T-helper 9 cell (primary cell): ENCODE measurements at regions not wholly inside any gene's neighbourhood (a gene's known extent, or its start where the extent isn't known, plus 50 kb on each side); places are given as distances from the start of the nearest gene placed in this dataset.

Experiments used
- DNase-seq: peaks from one replicate; pipeline ENCODE4 v3.0.0-alpha.2; 2020

- DNase-seq = no peak
Measured at GRCh38 chr20:58109126-58109880, 119.2 kb downstream of the ANKRD60 start.

- DNase-seq = no peak
Measured at GRCh38 chr20:58107533-58107932, 120.9 kb downstream of the ANKRD60 start.

DNA sequence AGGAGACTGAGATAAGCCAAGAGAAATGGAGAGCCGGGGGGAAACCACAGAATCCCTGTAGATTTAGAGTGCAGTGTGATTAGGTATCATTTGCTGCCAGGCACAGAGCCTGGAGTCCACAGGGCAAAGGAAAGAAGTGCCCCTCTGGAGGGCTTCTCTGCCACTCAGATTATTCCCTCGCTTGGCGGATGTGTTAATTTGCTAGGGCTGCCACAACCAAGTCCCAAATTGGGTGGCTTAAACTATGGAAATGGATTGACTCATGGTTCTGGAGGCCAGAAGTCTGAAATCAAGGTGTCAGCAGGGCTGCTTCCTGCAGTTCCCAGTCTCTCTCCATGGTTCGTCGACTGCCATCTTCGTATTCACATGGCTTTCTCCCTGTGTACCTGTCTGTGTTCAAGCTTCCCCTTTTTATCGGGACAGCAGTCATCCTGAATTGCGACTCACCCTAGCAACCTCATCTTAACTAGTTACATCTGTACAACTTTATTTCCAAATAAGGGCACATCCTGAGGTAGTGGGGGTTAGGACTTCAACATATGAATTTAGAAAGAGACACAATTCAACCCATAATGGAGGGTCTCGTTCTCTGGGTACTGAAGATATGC is 122.2 kb downstream of the ANKRD60 start:
- DNase-seq = no peak

- no peak for DNase-seq
Measured at GRCh38 chr20:58103961-58104360, 124.5 kb downstream of the ANKRD60 start.

DNA sequence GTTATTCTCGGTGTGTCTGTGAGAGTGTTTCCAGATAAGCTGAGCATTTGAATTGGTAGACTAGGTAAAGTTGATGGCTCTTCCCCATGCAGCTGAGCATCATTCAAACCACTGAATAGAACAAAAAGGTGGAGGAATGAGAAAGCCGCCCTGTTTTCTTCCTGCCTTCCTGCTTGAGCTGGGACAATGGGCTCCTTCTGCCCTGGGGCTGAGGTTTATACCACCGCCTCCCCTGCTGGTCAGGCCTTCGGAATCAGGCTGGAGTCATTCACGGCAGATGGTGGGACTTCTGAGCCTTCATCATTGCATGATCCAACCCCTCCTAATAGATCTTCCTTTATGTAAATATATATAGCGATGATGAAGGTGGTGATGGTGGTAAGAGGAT is 124.9 kb downstream of the ANKRD60 start:
- no peak for DNase-seq

DNA sequence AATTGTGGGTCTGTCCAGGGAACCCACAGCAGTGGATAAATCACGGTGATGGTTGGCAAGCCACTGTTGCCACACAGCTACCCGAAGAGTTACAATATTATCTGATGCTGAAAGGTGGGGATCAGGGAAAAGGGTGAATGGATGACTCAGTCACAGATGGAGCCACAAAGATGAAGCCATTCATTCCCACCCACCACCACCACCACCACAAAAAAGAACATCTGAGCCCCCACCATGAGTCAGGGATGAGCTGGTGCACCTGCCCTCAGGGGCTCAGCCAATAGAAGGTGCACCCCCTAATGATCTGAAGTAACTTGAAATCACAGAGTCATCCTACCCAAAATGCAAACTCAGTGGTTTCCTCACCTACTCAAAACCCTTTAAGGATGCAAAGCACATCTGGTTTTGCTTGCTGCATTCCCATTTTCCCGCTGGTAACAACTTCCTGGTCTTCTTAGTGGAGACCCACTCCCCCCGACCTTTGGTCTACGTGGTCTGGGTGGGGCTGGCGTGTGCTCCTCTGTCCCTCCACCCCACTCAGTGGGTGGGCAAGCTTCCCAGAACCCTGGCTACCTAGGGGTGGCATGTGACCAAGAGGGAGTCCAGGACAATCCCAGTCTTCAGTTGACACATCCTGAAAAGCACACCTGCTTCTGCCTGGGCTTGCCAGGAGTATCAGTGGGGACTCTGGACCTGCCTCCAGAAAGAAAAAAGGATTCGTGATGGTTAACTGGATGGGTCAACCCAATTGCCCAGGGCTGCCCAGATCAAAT is 125.5 kb downstream of the ANKRD60 start:
- no peak for DNase-seq

DNA sequence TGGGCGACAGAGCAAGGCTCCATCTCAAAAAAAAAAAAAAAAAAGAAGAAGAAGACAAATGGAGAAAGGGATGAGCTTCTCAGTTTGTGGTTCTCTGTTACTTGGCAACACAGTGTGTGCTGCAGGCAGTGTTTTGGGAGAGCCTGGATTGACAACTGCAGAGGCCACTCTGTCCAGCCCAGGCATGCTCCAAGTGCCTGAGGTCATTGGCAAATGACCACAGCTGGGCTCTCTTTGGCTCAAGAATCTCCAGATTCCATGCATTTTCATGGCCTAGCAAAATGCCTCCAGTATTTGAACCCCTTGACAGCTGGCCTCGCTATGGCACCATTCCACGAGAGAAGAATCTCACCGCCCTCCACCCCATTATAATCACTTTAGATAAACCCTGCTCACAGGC is 126.2 kb downstream of the ANKRD60 start:
- no peak for DNase-seq

DNA sequence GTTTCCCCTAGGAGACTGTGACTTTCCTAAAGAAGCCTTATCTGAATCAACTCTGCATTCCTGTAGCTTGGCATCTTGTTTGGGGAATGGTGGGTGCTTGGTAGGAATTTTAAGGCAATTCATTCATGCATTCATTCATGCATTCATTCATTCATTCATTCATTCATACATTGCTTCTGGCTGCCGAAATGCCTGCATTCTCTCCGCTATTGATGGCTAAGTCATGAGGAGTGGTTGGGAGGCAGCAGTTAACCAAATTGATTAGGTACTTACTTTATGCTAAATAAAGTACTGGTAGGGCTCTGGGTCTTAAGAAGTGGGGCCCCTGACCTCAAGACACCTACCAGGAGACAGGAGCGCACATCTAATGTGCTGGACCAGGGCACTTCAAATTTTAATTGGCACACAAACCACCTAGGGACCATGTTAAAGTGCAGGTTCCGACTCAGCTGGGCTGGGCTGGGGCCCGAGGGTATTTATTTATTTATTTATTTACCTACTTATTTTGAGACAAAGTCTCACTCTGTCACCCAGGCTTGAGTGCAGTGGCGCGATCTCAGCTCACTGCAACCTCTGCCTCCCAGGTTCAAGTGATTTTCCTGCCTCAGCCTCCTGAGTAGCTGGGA is 127.6 kb downstream of the ANKRD60 start:
- no peak for DNase-seq

DNA sequence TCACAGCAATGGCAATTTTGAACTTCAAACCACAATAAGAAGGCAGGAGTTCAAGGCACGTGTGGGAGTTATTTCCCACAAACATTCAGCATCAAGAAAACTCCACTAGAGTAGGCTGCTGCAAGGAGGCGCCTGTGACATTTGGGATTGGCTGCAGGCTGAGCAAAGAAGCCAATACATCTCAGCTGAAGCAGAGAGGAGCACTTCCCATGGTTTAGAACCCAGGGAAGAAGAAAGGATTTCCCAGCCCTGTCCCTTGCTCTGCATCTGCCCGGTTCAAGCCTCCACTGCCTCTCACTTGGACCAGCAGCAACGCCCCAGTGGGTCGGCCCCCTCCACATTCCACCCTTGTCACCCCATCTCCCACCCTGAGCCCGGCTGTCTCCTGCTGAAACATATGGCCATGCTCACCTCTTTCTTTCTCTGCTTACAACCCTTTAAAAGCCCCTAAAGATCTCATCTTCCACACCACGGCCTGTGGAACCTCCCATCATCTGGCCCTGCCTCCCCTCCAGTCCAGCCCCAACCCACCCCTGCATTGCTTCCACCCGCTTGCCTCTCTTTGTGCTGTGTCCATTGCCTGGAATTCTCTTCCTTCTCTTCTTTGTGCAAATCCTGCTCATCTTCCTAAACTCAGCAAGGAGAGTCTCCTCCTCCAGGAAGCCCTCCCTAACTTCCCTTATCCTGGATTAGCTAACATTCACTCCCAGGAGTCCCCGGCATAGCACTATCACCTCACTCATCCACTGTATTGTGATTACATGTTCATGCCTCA is 128.3 kb downstream of the ANKRD60 start:
- no peak for DNase-seq

- DNase-seq = no peak
Measured at GRCh38 chr20:58099291-58099935, 129.0 kb downstream of the ANKRD60 start.

- DNase-seq = no peak
Measured at GRCh38 chr20:58098571-58098970, 129.9 kb downstream of the ANKRD60 start.

DNA sequence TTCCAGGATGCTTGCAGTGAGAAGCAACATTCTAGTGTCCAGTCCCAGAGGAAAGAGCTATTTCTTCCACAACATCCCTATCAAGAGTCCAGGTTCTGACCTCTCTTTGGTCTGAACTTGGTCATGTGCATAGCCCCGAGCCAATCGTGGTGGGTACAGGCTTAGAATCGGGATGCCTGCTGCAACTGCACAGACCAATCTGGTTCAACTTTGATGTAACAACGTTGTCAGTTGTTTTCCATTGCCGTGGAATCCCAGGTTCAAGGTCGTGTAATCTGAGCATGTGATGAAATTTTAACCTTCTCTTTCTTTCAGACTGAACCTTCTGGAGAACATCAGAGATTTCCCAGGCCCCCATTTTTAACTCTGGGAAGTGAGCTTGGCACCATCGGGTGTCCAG is 130.5 kb downstream of the ANKRD60 start:
- DNase-seq = no peak

DNA sequence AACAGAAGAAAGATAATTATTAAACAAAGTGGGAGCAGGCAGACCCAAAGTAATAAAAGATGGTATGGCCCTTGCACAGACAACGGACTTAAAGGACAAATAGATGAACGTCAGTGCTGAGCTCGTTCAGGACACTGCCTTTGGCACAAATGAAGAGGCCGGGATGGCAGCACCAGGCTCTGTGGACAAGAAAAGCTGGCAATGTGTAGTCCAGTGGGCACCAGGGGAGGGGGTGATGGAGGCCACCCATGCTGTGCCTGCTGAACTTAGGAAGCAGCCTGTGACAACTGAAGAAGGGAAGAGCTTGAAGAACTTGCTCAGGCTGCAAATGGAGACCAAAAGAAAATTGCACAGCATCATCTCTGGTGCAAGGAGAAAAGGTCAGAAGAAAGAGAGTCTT is 131.0 kb downstream of the ANKRD60 start:
- no peak for DNase-seq

GRCh38 chr20:58096880-58097423 is 131.5 kb downstream of the ANKRD60 start:
- no peak for DNase-seq

- DNase-seq = no peak
Measured at GRCh38 chr20:58094698-58095097, 133.8 kb downstream of the ANKRD60 start.

- DNase-seq = no peak
Measured at GRCh38 chr20:58094160-58094559, 134.3 kb downstream of the ANKRD60 start.

DNA sequence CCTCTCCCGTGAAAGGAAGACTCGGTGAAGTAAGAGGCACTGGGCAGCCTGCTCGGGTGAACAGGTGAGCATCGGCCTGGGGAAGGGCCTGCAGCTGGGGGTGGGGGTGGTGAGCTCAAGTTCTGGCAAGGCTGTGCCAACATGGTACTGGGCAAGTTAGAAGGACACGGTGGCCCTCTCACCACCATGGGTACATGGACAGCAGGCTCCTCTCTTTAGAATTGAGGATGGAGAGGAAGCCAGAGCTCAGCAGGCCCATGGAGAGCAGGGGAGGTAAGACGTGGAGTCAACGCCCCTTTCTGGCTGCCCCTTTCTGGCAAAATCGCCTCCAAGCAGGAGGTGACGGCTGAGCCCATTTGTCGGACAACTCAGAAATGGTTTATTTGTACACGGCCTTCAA is 135.6 kb downstream of the ANKRD60 start:
- no peak for DNase-seq

- no peak for DNase-seq
Measured at GRCh38 chr20:58092353-58092752, 136.1 kb downstream of the ANKRD60 start.

DNA sequence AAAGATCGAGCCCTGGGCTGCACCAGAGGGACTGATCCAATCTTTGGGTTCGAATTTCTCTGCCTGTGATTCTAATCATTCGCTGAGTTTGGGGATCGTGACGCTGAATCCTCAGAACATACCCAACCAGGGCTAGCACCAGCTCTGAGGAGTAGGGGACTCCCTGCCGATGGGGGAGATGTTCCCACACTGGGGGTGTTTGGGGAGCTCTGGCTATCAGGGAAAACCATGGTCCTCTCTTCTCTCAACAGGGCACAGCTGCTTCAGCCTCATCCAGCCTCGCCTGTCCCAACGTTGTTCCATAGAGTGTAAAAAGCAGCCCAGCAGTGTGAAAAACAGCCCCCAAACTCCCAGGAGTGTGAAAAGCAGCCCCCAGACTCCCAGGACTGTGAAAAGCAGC is 136.6 kb downstream of the ANKRD60 start:
- DNase-seq = no peak

- DNase-seq = no peak
Measured at GRCh38 chr20:58090161-58090560, 138.3 kb downstream of the ANKRD60 start.

DNA sequence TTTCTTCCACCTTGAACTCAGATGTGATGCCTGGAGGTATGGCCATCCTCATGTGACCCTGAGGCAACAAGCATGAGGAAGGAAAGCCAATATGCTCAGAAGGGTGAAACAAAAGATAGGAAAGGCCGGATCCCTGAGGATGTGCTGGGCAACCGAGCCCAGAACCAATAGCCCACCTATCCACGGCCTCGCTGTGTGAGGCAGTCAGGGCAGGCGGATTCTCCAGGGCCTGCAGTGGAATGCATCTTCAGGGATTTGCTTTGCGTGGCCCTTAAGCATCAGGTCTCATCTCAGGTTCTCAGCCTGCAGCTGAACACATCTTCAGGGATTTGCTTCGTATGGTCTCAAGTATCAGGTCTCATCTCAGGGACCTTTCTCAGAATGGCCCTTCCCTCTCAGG is 139.8 kb downstream of the ANKRD60 start:
- no peak for DNase-seq

DNA sequence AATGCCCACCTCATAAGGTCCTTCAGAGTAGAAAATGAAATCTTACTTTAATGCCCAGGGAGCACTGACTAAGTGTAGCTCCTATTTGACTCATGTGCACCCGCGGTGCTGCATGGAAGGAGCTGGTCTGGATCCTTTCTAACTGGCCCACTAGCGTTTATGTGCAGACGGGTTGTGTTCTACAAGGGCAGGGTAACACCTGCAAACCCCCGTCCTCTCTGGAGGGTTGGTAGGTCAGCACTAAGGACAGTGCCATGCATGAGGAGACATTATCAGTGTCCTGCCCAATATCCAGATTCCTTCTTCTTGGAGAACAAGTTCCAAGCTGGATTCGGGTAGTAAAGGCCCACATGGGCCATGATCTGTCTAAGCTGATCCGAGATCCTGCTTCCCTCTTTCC is 140.3 kb downstream of the ANKRD60 start:
- no peak for DNase-seq
